ENCODE measurements at regions not wholly inside any gene's neighbourhood (a gene's known extent, or its start where the extent isn't known, plus 50 kb on each side); places are given as distances from the start of the nearest gene placed in this dataset.

- no peak for TF ChIP-seq HCFC1 (IDR thresholded peaks at IDR 0.05; ENCODE audit: low read depth, low read length)
- TF ChIP-seq ASH2L (IDR thresholded peaks at IDR 0.05; ENCODE audit: insufficient read length, low read depth, low read length), result no peak
- TF ChIP-seq MYC (CRISPR knock-in tag; IDR thresholded peaks at IDR 0.05; ENCODE audit: borderline replicate concordance), result no peak
- no peak for TF ChIP-seq NFE2 (CRISPR knock-in tag; IDR thresholded peaks at IDR 0.05)
- TF ChIP-seq RAD21 (CRISPR knock-in tag; IDR thresholded peaks at IDR 0.05), result no peak
- TF ChIP-seq MAFF (IDR thresholded peaks at IDR 0.05; ENCODE audit: low read depth, low read length), result no peak
- no peak for TF ChIP-seq MLX (CRISPR knock-in tag; IDR thresholded peaks at IDR 0.05)
- TF ChIP-seq POLR2A (IDR thresholded peaks at IDR 0.05; ENCODE audit: insufficient read depth in 1 of 2, low read depth in 2 of 2, low read length in 2 of 2), result no peak
- no peak for TF ChIP-seq THAP8 (CRISPR knock-in tag; IDR thresholded peaks at IDR 0.05; ENCODE audit: borderline replicate concordance)
- TF ChIP-seq AFF4 (CRISPR knock-in tag; IDR thresholded peaks at IDR 0.05), result no peak
- TF ChIP-seq PREB (CRISPR knock-in tag; IDR thresholded peaks at IDR 0.05), result no peak
- TF ChIP-seq SMC3 (IDR thresholded peaks at IDR 0.05; ENCODE audit: low read length), result no peak
- no peak for TF ChIP-seq ZNF782 (CRISPR knock-in tag; IDR thresholded peaks at IDR 0.05; ENCODE audit: borderline replicate concordance)
Measured at GRCh38 chr2:217667035-217667434, 335.8 kb downstream of the TNS1 start.
